ENCODE measurements at regions not wholly inside any gene's neighbourhood (a gene's known extent, or its start where the extent isn't known, plus 50 kb on each side); places are given as distances from the start of the nearest gene placed in this dataset.
A peak's percentile ranks its signal among the peaks of the same experiment; 100 is the strongest.

DNA sequence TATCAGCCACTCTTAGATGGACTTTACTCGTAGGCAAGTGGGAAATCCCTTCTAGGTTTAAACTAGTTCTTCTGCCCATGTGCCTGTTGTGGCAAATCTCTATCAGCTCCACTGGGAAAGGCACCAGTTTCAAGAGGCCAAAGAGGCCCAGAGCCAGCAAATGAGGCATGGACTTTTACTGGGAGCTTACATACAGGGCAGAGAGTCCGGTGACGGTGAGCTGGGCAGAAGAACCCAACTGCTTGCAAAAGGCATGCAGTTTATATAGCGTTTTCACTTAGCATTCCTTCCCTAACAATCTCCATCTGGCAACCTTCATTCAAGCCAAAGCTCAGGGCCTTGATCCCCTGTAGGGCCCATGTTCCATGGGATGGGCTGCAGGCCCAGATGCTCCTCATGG is 93.0 kb upstream of the C3orf80 start:
- H3K27ac ChIP-seq (ENCODE audit: control insufficient read depth, insufficient read depth, low read length), result no peak overlapping the region
- H3K9ac ChIP-seq (ENCODE audit: control insufficient read depth, extremely low read depth, insufficient read depth, low read length), result no peak overlapping the region
- FAIRE-seq, result no peak
- H4K20me1 ChIP-seq (ENCODE audit: control insufficient read depth, extremely low read depth, insufficient read depth, low read length), result no peaks in the 10 kb centered on the region
- peaks cover 18% of the 10 kb centered on the region for H3K4me1 ChIP-seq (ENCODE audit: control insufficient read depth, extremely low read depth, insufficient read depth, low read length)
- no peaks in the 10 kb centered on the region for H3K36me3 ChIP-seq (ENCODE audit: control insufficient read depth in 2 of 2, extremely low read depth in 1 of 2, insufficient read depth in 2 of 2, low read length in 2 of 2)
- H3K9me3 ChIP-seq (ENCODE audit: control insufficient read depth, low read depth, low read length), result no peaks in the 10 kb centered on the region
- no peak overlapping the region for H2AFZ ChIP-seq (ENCODE audit: control insufficient read depth, low read length)
- H3K9me1 ChIP-seq (ENCODE audit: control insufficient read depth, extremely low read depth, insufficient read depth, low read length), result no peaks in the 10 kb centered on the region
- TF ChIP-seq EZH2 (IDR thresholded peaks at IDR 0.05; ENCODE audit: low read length), result no peak
- TF ChIP-seq, protein P1, sequence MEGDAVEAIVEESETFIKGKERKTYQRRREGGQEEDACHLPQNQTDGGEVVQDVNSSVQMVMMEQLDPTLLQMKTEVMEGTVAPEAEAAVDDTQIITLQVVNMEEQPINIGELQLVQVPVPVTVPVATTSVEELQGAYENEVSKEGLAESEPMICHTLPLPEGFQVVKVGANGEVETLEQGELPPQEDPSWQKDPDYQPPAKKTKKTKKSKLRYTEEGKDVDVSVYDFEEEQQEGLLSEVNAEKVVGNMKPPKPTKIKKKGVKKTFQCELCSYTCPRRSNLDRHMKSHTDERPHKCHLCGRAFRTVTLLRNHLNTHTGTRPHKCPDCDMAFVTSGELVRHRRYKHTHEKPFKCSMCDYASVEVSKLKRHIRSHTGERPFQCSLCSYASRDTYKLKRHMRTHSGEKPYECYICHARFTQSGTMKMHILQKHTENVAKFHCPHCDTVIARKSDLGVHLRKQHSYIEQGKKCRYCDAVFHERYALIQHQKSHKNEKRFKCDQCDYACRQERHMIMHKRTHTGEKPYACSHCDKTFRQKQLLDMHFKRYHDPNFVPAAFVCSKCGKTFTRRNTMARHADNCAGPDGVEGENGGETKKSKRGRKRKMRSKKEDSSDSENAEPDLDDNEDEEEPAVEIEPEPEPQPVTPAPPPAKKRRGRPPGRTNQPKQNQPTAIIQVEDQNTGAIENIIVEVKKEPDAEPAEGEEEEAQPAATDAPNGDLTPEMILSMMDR (optimal IDR thresholded peaks at IDR 0.05 in 1 of 3, IDR thresholded peaks at IDR 0.05 in 1 of 3, conservative IDR thresholded peaks at IDR 0.05 in 1 of 3; ENCODE audit: extremely low read depth in 1 of 3, insufficient read depth in 2 of 3, low read length in 3 of 3), result no peak
- no peak overlapping the region for H3K4me2 ChIP-seq (ENCODE audit: control insufficient read depth, extremely low read depth, insufficient read depth, low read depth, low read length)
- no peak for DNase-seq (ENCODE audit: low read depth, low spot score)
- H3K27me3 ChIP-seq (ENCODE audit: control insufficient read depth, extremely low read depth, insufficient read depth, low read length), result no peaks in the 10 kb centered on the region
- no peak overlapping the region for H3K4me3 ChIP-seq (ENCODE audit: control insufficient read depth in 2 of 3, extremely low read depth in 1 of 3, insufficient read depth in 2 of 3, low read depth in 1 of 3, low read length in 3 of 3)
- dilution Hi-C loops (cut with MboI; ENCODE audit: extremely low pct_ligation_motif_present, low sequenced_read_pairs), result no loop called here
- no peaks in the 10 kb centered on the region for H3K79me2 ChIP-seq (ENCODE audit: control insufficient read depth, insufficient read depth, low read length)

GRCh38 chr3:160133757-160134156 is 91.5 kb upstream of the C3orf80 start:
- no peak overlapping the region for H2AFZ ChIP-seq (ENCODE audit: control insufficient read depth, low read length)
- DNase-seq (ENCODE audit: low read depth, low spot score), result peak; percentile 33

More at GRCh38 chr3:160133757-160134156, 91.5 kb upstream of the C3orf80 start:
- H3K9me1 ChIP-seq (ENCODE audit: control insufficient read depth, extremely low read depth, insufficient read depth, low read length), result no peaks in the 10 kb centered on the region
- peaks cover 15% of the 10 kb centered on the region for H3K4me1 ChIP-seq (ENCODE audit: control insufficient read depth, extremely low read depth, insufficient read depth, low read length)
- no peak for FAIRE-seq
- no peak overlapping the region for H3K4me2 ChIP-seq (ENCODE audit: control insufficient read depth, extremely low read depth, insufficient read depth, low read depth, low read length)
- no peak overlapping the region for H3K9ac ChIP-seq (ENCODE audit: control insufficient read depth, extremely low read depth, insufficient read depth, low read length)
- dilution Hi-C loops (cut with MboI; ENCODE audit: extremely low pct_ligation_motif_present, low sequenced_read_pairs), result no loop called here
- no peaks in the 10 kb centered on the region for H3K27me3 ChIP-seq (ENCODE audit: control insufficient read depth, extremely low read depth, insufficient read depth, low read length)
- no peaks in the 10 kb centered on the region for H3K36me3 ChIP-seq (ENCODE audit: control insufficient read depth in 2 of 2, extremely low read depth in 1 of 2, insufficient read depth in 2 of 2, low read length in 2 of 2)
- H3K4me3 ChIP-seq (ENCODE audit: control insufficient read depth in 2 of 3, extremely low read depth in 1 of 3, insufficient read depth in 2 of 3, low read depth in 1 of 3, low read length in 3 of 3), result no peak overlapping the region
- H4K20me1 ChIP-seq (ENCODE audit: control insufficient read depth, extremely low read depth, insufficient read depth, low read length), result no peaks in the 10 kb centered on the region
- no peak overlapping the region for H3K27ac ChIP-seq (ENCODE audit: control insufficient read depth, insufficient read depth, low read length)
- H3K79me2 ChIP-seq (ENCODE audit: control insufficient read depth, insufficient read depth, low read length), result no peaks in the 10 kb centered on the region
- TF ChIP-seq EZH2 (IDR thresholded peaks at IDR 0.05; ENCODE audit: low read length), result no peak
- TF ChIP-seq, protein P1 (optimal IDR thresholded peaks at IDR 0.05 in 1 of 3, IDR thresholded peaks at IDR 0.05 in 1 of 3, conservative IDR thresholded peaks at IDR 0.05 in 1 of 3; ENCODE audit: extremely low read depth in 1 of 3, insufficient read depth in 2 of 3, low read length in 3 of 3), result peak; percentile 32 to 65 (median 59)
- no peaks in the 10 kb centered on the region for H3K9me3 ChIP-seq (ENCODE audit: control insufficient read depth, low read depth, low read length)
